Natural killer cell (primary cell): ENCODE measurements at regions not wholly inside any gene's neighbourhood (a gene's known extent, or its start where the extent isn't known, plus 50 kb on each side); places are given as distances from the start of the nearest gene placed in this dataset.

Experiments
- ATAC-seq, 3 donors: fragments of 150-1000 bp in 2 of 3; fragments of 200-7000 bp in 1 of 3; cut with Tn5 transposase; 1 replicate in 1 of 3; 2 replicates in 2 of 3; pipeline ENCODE4 v1.10.0; 2021; ENCODE audit warnings: mild to moderate bottlenecking in 2 of 3, moderate library complexity in 2 of 3
- DNase-seq, 2 donors: peaks; one replicate each; pipeline versions ENCODE4 v3.0.0 to v3.0.0-alpha.2; 2013 to 2021; ENCODE audit warnings: mixed read lengths in 1 of 2
- H3K27ac ChIP-seq: one replicate; pipeline ENCODE4 v1.5.1; 2013; ENCODE audit warnings: mild to moderate bottlenecking, low read length
- H3K27me3 ChIP-seq: one replicate; pipeline ENCODE4 v1.6.1; 2013; ENCODE audit warnings: low read length; ENCODE audit not compliant: control insufficient read depth, insufficient read depth
- H3K36me3 ChIP-seq: one replicate; pipeline ENCODE4 v1.6.1; 2013; ENCODE audit warnings: low read length; ENCODE audit not compliant: control insufficient read depth, insufficient read depth
- H3K4me1 ChIP-seq: one replicate; pipeline ENCODE4 v1.6.1; 2013; ENCODE audit warnings: low read length; ENCODE audit not compliant: control insufficient read depth, insufficient read depth
- H3K4me3 ChIP-seq: one replicate; pipeline ENCODE4 v1.5.1; 2013; ENCODE audit warnings: low read length
- H3K9me3 ChIP-seq: one replicate; pipeline ENCODE4 v1.6.1; 2013; ENCODE audit warnings: low read length; ENCODE audit not compliant: control insufficient read depth, insufficient read depth
- H3K27ac Mint-ChIP-seq, 2 donors: one replicate each; pipeline ENCODE4 v1.8.0; 2022; ENCODE audit warnings: mild to moderate bottlenecking in 2 of 2, mixed read lengths in 2 of 2, moderate library complexity in 1 of 2
- H3K27me3 Mint-ChIP-seq, 2 donors: one replicate each; pipeline ENCODE4 v1.8.0; 2022; ENCODE audit warnings: low read depth in 2 of 2, mixed read lengths in 2 of 2
- H3K36me3 Mint-ChIP-seq: one replicate; pipeline ENCODE4 v1.8.0; 2022; ENCODE audit warnings: mixed read lengths
- H3K4me1 Mint-ChIP-seq, 2 donors: one replicate each; pipeline ENCODE4 v1.8.0; 2022; ENCODE audit warnings: mixed read lengths in 2 of 2
- H3K4me3 Mint-ChIP-seq: one replicate; pipeline ENCODE4 v1.8.0; 2022; ENCODE audit warnings: mild to moderate bottlenecking, moderate library complexity, mixed read lengths
- H3K9me3 Mint-ChIP-seq, 2 donors: one replicate each; pipeline ENCODE4 v1.8.0; 2022; ENCODE audit warnings: mixed read lengths in 2 of 2
- WGBS: methylation state at CpG from one replicate; pipeline ENCODE4 v1.1.7; 2013; ENCODE audit warnings: missing lambda C conversion rate; ENCODE audit not compliant: insufficient coverage; 5-methylcytosine and 5-hydroxymethylcytosine counted together
- intact Hi-C: fragments of 100-400 bp; cut with micrococcal nuclease; formaldehyde crosslinking; loops from one replicate; pipeline ENCODE4 v1.14.2; 2022
- TF ChIP-seq, protein P1 (sequence below): fragments of 200-600 bp; IDR thresholded peaks from one replicate; pipeline ENCODE4 v1.8.0; 2022; ENCODE audit warnings: antibody characterized with exemption

DNA sequence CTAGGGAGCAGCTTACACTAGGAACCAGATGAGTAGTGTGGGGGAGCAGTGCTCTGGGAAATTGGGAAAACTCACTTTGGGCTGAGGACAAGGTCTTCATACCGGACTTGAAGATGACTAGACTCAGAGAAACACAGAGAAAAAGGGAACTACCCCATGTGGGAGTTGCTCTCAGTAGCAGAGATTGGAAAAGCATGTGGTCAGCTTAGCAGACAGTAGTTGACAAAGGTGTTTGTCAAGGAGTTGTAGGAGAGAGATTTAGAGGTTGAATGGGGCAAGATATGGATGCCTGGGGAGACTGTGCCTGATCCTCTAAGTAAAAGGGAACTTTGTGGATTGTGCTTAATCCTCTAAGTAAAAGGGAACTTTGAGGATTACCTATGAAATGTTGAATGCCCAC lies 194.5 kb upstream of the COX10 start:
- H3K27ac Mint-ChIP-seq: no peak overlapping the region
- intact Hi-C loops: no loop called here
- Histone ChIP-seq H3K4me1 (no peaks in the 10 kb centered on the region), H3K4me3 (no peak overlapping the region), H3K27ac (no peak overlapping the region), H3K36me3 (no peaks in the 10 kb centered on the region), H3K27me3 (no peaks in the 10 kb centered on the region), H3K9me3 (no peaks in the 10 kb centered on the region)
- peaks cover 0 to 7% of the 10 kb centered on the region in 2 donors for H3K4me1 Mint-ChIP-seq
- no peaks in the 10 kb centered on the region for H3K36me3 Mint-ChIP-seq
- TF ChIP-seq, protein P1, sequence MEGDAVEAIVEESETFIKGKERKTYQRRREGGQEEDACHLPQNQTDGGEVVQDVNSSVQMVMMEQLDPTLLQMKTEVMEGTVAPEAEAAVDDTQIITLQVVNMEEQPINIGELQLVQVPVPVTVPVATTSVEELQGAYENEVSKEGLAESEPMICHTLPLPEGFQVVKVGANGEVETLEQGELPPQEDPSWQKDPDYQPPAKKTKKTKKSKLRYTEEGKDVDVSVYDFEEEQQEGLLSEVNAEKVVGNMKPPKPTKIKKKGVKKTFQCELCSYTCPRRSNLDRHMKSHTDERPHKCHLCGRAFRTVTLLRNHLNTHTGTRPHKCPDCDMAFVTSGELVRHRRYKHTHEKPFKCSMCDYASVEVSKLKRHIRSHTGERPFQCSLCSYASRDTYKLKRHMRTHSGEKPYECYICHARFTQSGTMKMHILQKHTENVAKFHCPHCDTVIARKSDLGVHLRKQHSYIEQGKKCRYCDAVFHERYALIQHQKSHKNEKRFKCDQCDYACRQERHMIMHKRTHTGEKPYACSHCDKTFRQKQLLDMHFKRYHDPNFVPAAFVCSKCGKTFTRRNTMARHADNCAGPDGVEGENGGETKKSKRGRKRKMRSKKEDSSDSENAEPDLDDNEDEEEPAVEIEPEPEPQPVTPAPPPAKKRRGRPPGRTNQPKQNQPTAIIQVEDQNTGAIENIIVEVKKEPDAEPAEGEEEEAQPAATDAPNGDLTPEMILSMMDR: no peak
- DNase-seq: no peak
- no peak overlapping the region for H3K4me3 Mint-ChIP-seq
- ATAC-seq: no peak
- H3K27me3 Mint-ChIP-seq: no peaks in the 10 kb centered on the region
- H3K9me3 Mint-ChIP-seq: no peaks in the 10 kb centered on the region
- WGBS: 84% methylated on average over 1 of the region's 1 CpG

DNA sequence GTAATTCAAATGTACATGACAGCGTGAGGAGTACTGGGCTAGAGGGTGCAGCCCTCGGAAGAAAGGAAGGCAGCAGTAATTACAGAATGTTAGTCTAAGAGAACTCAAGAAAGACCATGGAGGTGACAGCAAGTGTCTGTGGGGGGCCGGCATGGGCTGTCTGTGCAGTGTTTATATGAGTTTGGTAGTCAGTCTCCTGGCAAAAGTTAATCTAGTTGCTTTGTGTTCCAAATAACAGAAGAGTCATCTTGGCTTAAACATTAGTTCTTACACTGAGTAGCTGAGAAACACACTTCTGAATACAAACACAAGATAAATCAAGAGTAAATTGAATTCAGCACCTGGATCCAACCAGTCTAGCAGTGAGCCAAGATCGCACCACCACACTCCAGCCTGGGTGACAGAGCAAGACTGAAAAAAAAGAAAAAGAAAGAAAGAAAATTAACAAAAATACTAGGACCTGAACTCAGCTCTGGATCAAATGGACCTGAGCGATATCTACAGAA lies 189.3 kb upstream of the COX10 start:
- no peaks in the 10 kb centered on the region for H3K4me1 ChIP-seq
- TF ChIP-seq, protein P1: no peak
- H3K36me3 ChIP-seq: no peaks in the 10 kb centered on the region
- H3K4me3 ChIP-seq: no peak overlapping the region
- no peaks in the 10 kb centered on the region for H3K27me3 Mint-ChIP-seq
- H3K27ac ChIP-seq: no peak overlapping the region
- no peaks in the 10 kb centered on the region for H3K36me3 Mint-ChIP-seq
- no peak overlapping the region for H3K27ac Mint-ChIP-seq
- H3K9me3 Mint-ChIP-seq: peaks cover 0 to 3% of the 10 kb centered on the region in 2 donors
- intact Hi-C loops: no loop called here
- no peak overlapping the region for H3K4me3 Mint-ChIP-seq
- ATAC-seq: no peak
- no peaks in the 10 kb centered on the region for H3K27me3 ChIP-seq
- WGBS: 97% methylated on average over 5 of the region's 5 CpGs
- no peak for DNase-seq
- H3K4me1 Mint-ChIP-seq: peaks cover 0 to 7% of the 10 kb centered on the region in 2 donors
- H3K9me3 ChIP-seq: no peaks in the 10 kb centered on the region

DNA sequence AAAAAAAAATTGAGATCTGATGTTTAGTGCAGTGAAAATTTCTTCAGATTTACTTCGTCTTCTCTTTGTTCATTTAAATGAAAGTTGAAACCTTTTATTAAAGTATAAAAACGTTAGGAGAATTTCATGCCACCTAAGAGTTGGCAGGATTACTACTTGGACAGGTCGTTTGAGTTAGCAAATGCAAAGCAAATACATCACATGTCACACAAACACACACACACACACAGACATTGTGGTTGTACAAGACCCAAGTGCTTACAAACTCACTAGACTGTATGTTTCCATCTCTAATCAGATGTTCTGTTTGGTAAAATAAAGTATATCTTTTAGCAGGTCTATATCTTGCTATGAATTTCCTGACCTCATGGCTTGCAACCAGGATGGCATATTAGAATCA lies 185.6 kb upstream of the COX10 start:
- Mint-ChIP-seq H3K27ac (no peak overlapping the region), H3K9me3 (peaks cover 0 to 3% of the 10 kb centered on the region in 2 donors), H3K4me3 (no peak overlapping the region), H3K36me3 (no peaks in the 10 kb centered on the region), H3K27me3 (no peaks in the 10 kb centered on the region), H3K4me1 (no peaks in the 10 kb centered on the region)
- no peak overlapping the region for H3K4me3 ChIP-seq
- no peaks in the 10 kb centered on the region for H3K27me3 ChIP-seq
- no peaks in the 10 kb centered on the region for H3K36me3 ChIP-seq
- WGBS: 73% methylated on average over 3 of the region's 3 CpGs
- no peaks in the 10 kb centered on the region for H3K4me1 ChIP-seq
- TF ChIP-seq, protein P1: no peak
- ATAC-seq (no peak), DNase-seq (no peak)
- no peak overlapping the region for H3K27ac ChIP-seq
- intact Hi-C loops: no loop called here
- no peaks in the 10 kb centered on the region for H3K9me3 ChIP-seq

DNA sequence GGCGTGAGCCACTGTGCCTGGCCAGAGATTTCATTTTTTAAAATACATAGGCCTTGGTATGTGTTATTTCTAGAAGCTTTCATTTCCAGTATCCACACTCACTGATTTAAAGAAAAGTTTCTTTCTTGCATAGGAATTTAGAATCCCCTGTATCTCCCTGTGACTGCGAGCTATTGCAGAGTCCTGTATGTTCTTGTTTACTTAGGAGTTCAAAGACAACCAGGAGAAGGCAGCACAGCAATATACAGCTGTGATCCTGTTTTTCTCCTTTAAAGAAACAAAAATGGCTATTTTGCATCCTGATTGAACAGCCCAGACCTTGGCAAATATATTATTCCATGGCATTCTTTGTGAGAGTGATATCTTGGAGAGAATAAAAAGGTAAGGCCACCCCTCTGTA lies 185.0 kb upstream of the COX10 start:
- Mint-ChIP-seq H3K9me3 (peaks cover 0 to 3% of the 10 kb centered on the region in 2 donors), H3K27ac (no peak overlapping the region), H3K4me3 (no peak overlapping the region), H3K4me1 (no peaks in the 10 kb centered on the region), H3K36me3 (no peaks in the 10 kb centered on the region), H3K27me3 (no peaks in the 10 kb centered on the region)
- WGBS: 100% methylated on average over 2 of the region's 2 CpGs
- Histone ChIP-seq H3K27me3 (no peaks in the 10 kb centered on the region), H3K4me1 (no peaks in the 10 kb centered on the region), H3K9me3 (no peaks in the 10 kb centered on the region), H3K4me3 (no peak overlapping the region), H3K27ac (no peak overlapping the region), H3K36me3 (no peaks in the 10 kb centered on the region)
- TF ChIP-seq, protein P1: no peak
- DNase-seq (no peak), ATAC-seq (no peak)
- intact Hi-C loops: no loop called here
